Transverse colon (tissue), 4 donors: ENCODE measurements at regions not wholly inside any gene's neighbourhood (a gene's known extent, or its start where the extent isn't known, plus 50 kb on each side); places are given as distances from the start of the nearest gene placed in this dataset.

Experiments used
- DNase-seq: peaks from one replicate; pipeline ENCODE4 v3.0.0-alpha.2; 2019
- H3K27ac ChIP-seq, 4 donors: fragments of 200-600 bp; sonication (generic); 2 replicates each; pipeline ENCODE4 v1.5.1; 2016 to 2018; ENCODE audit warnings: inconsistent platforms in 4 of 4
- H3K27me3 ChIP-seq: fragments of 200-600 bp; sonication (generic); 2 replicates; pipeline ENCODE4 v1.5.1; 2017; ENCODE audit warnings: inconsistent platforms
- H3K36me3 ChIP-seq, 4 donors: fragments of 200-600 bp; sonication (generic); 2 replicates each; pipeline ENCODE4 v1.5.1; 2017 to 2019; ENCODE audit warnings: inconsistent platforms in 4 of 4
- H3K4me1 ChIP-seq, 4 donors: fragments of 200-600 bp; sonication (generic); 2 replicates each; pipeline ENCODE4 v1.5.1; 2017 to 2020; ENCODE audit warnings: inconsistent platforms in 4 of 4
- H3K4me3 ChIP-seq, 4 donors: fragments of 200-600 bp; sonication (generic); 1 replicate in 1 of 4; 2 replicates in 3 of 4; pipeline versions ENCODE4 v1.5.1 to v1.6.1; 2017 to 2019; ENCODE audit warnings: inconsistent platforms in 4 of 4
- H3K9me3 ChIP-seq, 2 donors: fragments of 200-600 bp; sonication (generic); 2 replicates each; pipeline ENCODE4 v1.5.1; 2017 to 2019; ENCODE audit warnings: inconsistent platforms in 2 of 2
- CTCF ChIP-seq, 5 experiments: fragments of 200-600 bp in 3 of 5; fragments of 450-650 bp in 2 of 5; sonication (generic) in 3 of 5; IDR thresholded peaks; 1 replicate in 2 of 5; 2 replicates in 3 of 5; pipeline ENCODE4 v1.5.1; 2016 to 2017; ENCODE audit warnings: antibody characterized with exemption in 5 of 5, inconsistent platforms in 3 of 5, mild to moderate bottlenecking in 2 of 5, moderate library complexity in 1 of 5
- EP300 ChIP-seq: sonication (generic); formaldehyde crosslinking; IDR thresholded peaks from one replicate; pipeline ENCODE4 v1.6.1; 2017; ENCODE audit warnings: antibody characterized with exemption, low read depth
- POLR2A ChIP-seq: fragments of 450-650 bp; IDR thresholded peaks from one replicate; pipeline ENCODE4 v1.6.1; 2016; ENCODE audit warnings: antibody characterized with exemption, mild to moderate bottlenecking, moderate library complexity
- POLR2AphosphoS5 ChIP-seq, 3 donors: sonication (generic); formaldehyde crosslinking; IDR thresholded peaks; one replicate each; pipeline ENCODE4 v1.6.1; 2016; ENCODE audit warnings: antibody characterized with exemption in 3 of 3
- WGBS, 2 donors: methylation state at CpG; one replicate each; pipeline ENCODE4 v1.1.5; 2018; ENCODE audit warnings: low coverage in 1 of 2; 5-methylcytosine and 5-hydroxymethylcytosine counted together
- in situ Hi-C, 4 donors: fragments of 200-750 bp; cut with MboI; loops; one replicate each; pipeline versions ENCODE4 v1.15.0 to v1.15.1; 2017; ENCODE audit warnings: low sequenced_read_pairs in 3 of 4, low pct_ligation_motif_present in 1 of 4, low pct_unique_long_range_greater_than_20kb in 1 of 4
- intact Hi-C: fragments of 100-400 bp; cut with DNase I; formaldehyde crosslinking; loops from one replicate; pipeline ENCODE4 v1.15.1; 2023; ENCODE audit warnings: low total_unique reads

- intact Hi-C loops (no loop called here), in situ Hi-C loops (no loop called here)
- H3K36me3 ChIP-seq: no peaks in the 10 kb centered on the region
- H3K9me3 ChIP-seq: no peaks in the 10 kb centered on the region
- no peak overlapping the region for H3K27ac ChIP-seq
- 72 to 83% methylated on average over 1 of the region's 1 CpG for WGBS, 2 donors
- no peak overlapping the region for H3K4me3 ChIP-seq
- H3K27me3 ChIP-seq: no peaks in the 10 kb centered on the region
- H3K4me1 ChIP-seq: peaks cover 0 to 6% (median 0%) of the 10 kb centered on the region in 4 donors
- DNase-seq: no peak
- no peak for TF ChIP-seq CTCF (IDR thresholded peaks at IDR 0.05)
- TF ChIP-seq POLR2A: no peak
- no peak for TF ChIP-seq POLR2AphosphoS5 (IDR thresholded peaks at IDR 0.05)
- TF ChIP-seq EP300: no peak
Measured at GRCh38 chr14:58850011-58850410, 212.2 kb downstream of the DACT1 start.

- intact Hi-C loops (no loop called here), in situ Hi-C loops (no loop called here)
- Histone ChIP-seq H3K27me3 (no peaks in the 10 kb centered on the region), H3K27ac (no peak overlapping the region), H3K9me3 (peaks cover 0 to 8% of the 10 kb centered on the region in 2 donors), H3K4me1 (no peaks in the 10 kb centered on the region), H3K36me3 (no peaks in the 10 kb centered on the region), H3K4me3 (no peak overlapping the region)
- no peak for TF ChIP-seq POLR2A
- no peak for TF ChIP-seq CTCF (IDR thresholded peaks at IDR 0.05)
- TF ChIP-seq POLR2AphosphoS5 (IDR thresholded peaks at IDR 0.05): no peak
- TF ChIP-seq EP300: no peak
- WGBS, 2 donors: 39 to 55% methylated on average over 2 of the region's 2 CpGs
- DNase-seq: no peak
Measured at GRCh38 chr14:58861586-58861985, 223.8 kb downstream of the DACT1 start.

GRCh38 chr14:58862416-58863160, 224.8 kb downstream of the DACT1 start:
- TF ChIP-seq CTCF (IDR thresholded peaks at IDR 0.05) (no peak), POLR2A (no peak), POLR2AphosphoS5 (IDR thresholded peaks at IDR 0.05) (no peak), EP300 (no peak)
- no peak for DNase-seq
- no peak overlapping the region for H3K4me3 ChIP-seq
- 51 to 74% methylated on average over 2 of the region's 2 CpGs for WGBS, 2 donors
- in situ Hi-C loops (no loop called here), intact Hi-C loops (no loop called here)
- H3K36me3 ChIP-seq: no peaks in the 10 kb centered on the region
- no peaks in the 10 kb centered on the region for H3K27me3 ChIP-seq
- peaks cover 0 to 8% of the 10 kb centered on the region in 2 donors for H3K9me3 ChIP-seq
- H3K27ac ChIP-seq: no peak overlapping the region
- no peaks in the 10 kb centered on the region for H3K4me1 ChIP-seq

DNA sequence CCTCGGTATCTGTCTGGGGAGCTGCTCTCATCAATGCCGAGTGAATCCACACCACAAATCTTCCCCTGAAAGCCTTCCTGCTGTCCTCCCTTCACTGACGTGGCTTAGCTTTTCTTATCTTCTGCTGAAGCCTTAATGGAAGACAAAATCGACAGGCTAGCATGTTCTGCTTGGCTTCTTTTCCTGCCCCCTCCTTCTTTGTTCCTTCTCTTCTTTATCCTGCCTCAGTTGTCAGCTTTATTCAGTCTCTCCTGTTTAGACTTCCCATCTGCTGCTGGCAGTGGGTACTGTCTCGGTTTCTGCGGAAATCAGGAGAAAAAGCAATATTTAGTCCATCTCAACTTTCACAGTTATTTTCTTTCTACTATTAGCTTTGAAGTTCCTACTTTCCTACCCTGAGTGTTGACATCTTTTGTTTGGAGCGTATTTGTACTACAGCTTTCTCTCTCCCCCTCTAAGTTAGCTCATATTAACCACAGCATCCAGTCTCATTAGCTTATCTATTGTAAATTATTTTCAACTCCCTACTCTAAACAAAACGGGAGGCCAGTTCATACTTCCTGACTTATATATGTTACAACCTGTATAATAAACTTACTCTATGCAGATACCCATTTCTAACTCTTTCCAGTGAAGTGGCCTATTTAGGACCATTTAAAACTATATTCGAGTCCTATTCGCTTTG, 226.0 kb downstream of the DACT1 start:
- Histone ChIP-seq H3K4me1 (no peaks in the 10 kb centered on the region), H3K4me3 (no peak overlapping the region), H3K36me3 (no peaks in the 10 kb centered on the region), H3K27me3 (no peaks in the 10 kb centered on the region), H3K9me3 (peaks cover 0 to 2% of the 10 kb centered on the region in 2 donors), H3K27ac (peak overlapping the region in 2 of 4 donors; percentile 20 to 25)
- intact Hi-C loops: no loop called here
- no peak for DNase-seq
- in situ Hi-C loops: no loop called here
- 69 to 75% methylated on average over 10 of the region's 10 CpGs for whole genome bisulfite sequencing, 2 donors
- TF ChIP-seq CTCF (IDR thresholded peaks at IDR 0.05) (no peak), POLR2AphosphoS5 (IDR thresholded peaks at IDR 0.05) (no peak), POLR2A (no peak), EP300 (no peak)
